WERI-Rb-1 (cell line): ENCODE measurements at regions not wholly inside any gene's neighbourhood (a gene's known extent, or its start where the extent isn't known, plus 50 kb on each side); places are given as distances from the start of the nearest gene placed in this dataset.

Experiments
- DNase-seq: peaks from one replicate; pipeline ENCODE4 v3.0.0-alpha.2; 2020
- H3K27ac ChIP-seq: fragments of 250-450 bp; sonication (Bioruptor Pico); 2 replicates; pipeline ENCODE4 v1.5.1; 2020; ENCODE audit warnings: mild to moderate bottlenecking, moderate library complexity
- H3K27me3 ChIP-seq: fragments of 250-450 bp; sonication (Bioruptor Pico); 2 replicates; pipeline ENCODE4 v1.5.1; 2021; ENCODE audit warnings: mild to moderate bottlenecking, low read depth, moderate library complexity; ENCODE audit not compliant: insufficient read depth, severe bottlenecking
- H3K36me3 ChIP-seq: fragments of 250-450 bp; sonication (Bioruptor Pico); 2 replicates; pipeline ENCODE4 v1.5.1; 2020; ENCODE audit warnings: mild to moderate bottlenecking, moderate library complexity
- H3K4me3 ChIP-seq: 2 replicates; pipeline ENCODE4 v1.5.1; 2011; ENCODE audit warnings: low read depth, mild to moderate bottlenecking, control low read depth, low read length
- H3K9me3 ChIP-seq: fragments of 250-450 bp; sonication (Bioruptor Pico); 2 replicates; pipeline ENCODE4 v1.5.1; 2021; ENCODE audit warnings: mild to moderate bottlenecking, moderate library complexity; ENCODE audit not compliant: severe bottlenecking
- CTCF ChIP-seq: IDR thresholded peaks from 2 replicates; pipeline ENCODE4 v1.5.1; 2011; ENCODE audit warnings: low read depth, mild to moderate bottlenecking, control low read depth, inconsistent platforms, low read length

DNA sequence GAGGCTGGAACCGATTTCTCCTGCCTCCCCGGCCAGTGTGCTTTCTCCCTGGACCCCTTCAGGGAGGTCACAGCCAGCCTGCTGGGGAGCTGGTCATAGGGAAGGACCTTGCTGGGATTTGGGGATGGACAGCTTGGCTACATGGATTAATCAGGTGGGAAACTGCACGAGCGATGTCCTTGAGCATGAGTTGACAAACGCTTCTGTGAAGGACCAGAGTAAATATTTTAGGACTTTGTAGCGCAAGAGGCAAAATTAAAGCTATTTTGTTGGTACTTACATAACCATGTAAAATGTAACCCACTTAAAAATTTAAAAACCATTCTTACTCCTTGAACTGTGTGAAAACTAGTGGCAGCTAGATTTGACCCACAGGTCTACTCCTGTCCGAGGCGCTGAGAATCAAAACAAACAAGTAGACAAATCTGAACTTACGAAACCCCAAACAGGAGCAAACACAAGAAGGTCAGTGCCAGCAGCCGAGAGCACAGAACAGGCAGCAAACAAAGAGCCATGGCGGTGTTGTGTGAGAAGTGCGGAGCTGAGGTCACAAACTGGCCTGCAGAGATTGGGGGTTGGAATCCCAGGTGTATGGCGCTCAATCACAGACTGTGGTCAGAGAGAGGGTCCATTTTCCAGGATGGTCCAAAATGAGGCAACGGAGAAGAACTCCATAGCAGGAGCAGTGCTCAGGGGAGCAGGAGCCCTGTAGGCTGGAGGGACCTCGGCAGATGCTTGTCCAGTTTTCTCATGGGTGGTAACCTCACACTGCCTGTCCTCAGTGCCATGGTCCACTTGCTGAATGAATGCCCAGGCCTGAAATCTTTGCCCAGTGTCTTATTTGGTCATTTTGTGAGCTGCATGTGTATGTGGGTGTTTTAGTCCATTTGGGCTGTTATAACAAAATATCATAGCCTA is 79.2 kb upstream of the CLMN start:
- TF ChIP-seq CTCF, result no peak
- DNase-seq, result no peak
- Histone ChIP-seq H3K4me3 (no peak overlapping the region), H3K36me3 (no peaks in the 10 kb centered on the region), H3K9me3 (no peaks in the 10 kb centered on the region), H3K27me3 (no peaks in the 10 kb centered on the region), H3K27ac (no peak overlapping the region)

DNA sequence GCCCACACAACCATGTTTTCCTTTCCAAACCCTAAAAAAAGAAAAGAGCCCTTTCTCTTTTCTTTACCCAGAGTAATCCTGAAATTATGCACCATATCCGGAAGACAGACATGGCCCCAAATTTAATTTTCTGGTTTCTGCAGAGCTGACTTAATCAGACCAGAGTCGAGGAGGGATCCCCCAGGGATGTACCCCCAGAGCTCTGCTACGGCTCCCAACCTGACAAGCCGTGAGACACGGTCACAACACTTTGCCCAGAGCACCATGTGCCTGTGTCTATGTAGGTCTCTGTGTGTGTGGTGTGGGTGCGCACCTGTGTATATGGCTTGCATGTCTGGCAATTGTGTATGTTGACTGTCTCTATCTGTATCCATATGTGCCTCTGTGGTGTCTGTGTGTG is 77.6 kb upstream of the CLMN start:
- no peak overlapping the region for H3K4me3 ChIP-seq
- TF ChIP-seq CTCF, result no peak
- H3K36me3 ChIP-seq, result no peaks in the 10 kb centered on the region
- H3K27ac ChIP-seq, result no peak overlapping the region
- no peaks in the 10 kb centered on the region for H3K9me3 ChIP-seq
- no peaks in the 10 kb centered on the region for H3K27me3 ChIP-seq
- no peak for DNase-seq

DNA sequence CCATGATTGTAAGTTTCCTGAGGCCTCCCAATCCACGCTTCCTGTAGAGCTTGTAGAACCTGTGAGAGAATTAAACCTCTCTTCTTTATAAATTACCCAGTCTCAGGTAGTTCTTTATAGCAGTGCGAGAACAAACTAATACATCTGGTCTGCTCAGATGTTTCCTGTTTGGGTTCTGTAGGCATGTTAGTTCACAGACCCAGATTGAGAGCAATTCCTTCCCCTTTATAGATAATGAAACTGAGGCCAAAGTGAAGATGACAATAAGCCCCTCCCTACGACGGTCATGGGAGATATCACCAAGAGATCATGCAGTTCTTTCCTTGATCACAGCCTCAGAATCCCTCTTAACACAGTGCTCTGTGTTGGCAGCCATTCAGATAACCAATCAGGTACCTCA is 76.5 kb upstream of the CLMN start:
- H3K27ac ChIP-seq, result no peak overlapping the region
- no peaks in the 10 kb centered on the region for H3K9me3 ChIP-seq
- DNase-seq, result no peak
- no peaks in the 10 kb centered on the region for H3K27me3 ChIP-seq
- H3K36me3 ChIP-seq, result no peaks in the 10 kb centered on the region
- no peak for TF ChIP-seq CTCF
- H3K4me3 ChIP-seq, result no peak overlapping the region

DNA sequence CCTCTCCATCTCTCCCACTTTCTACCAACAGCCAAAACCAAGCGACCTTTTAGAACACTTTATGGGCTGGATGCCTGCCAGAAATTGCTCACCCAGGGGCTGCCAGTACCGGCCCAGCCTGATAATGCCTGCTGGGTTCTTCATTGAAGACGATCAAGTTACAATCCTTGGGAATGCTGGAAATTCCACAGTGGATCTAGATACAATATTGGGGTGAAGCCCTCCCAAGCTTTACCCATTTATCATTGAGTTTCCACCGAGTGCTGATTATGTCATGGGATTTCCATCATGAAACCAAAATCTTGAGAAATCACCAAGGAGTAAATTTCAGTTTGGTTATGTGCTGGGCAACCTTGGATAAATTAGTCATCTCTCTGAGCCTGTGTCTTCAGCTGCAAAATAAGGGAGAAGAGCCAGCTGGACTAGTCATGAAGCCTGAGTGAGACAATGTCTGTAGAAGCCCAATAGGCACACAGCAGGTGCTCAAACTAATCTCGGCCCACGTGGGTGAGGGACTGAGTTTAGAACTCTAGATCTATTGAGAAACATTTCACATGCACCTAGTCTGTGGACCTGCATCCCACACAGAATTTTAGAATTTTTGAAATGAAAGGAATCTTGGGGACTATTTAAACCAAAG is 75.5 kb upstream of the CLMN start:
- no peak for TF ChIP-seq CTCF
- H3K36me3 ChIP-seq, result no peaks in the 10 kb centered on the region
- no peak for DNase-seq

GRCh38 chr14:95394297-95395097 is 74.8 kb upstream of the CLMN start:
- no peak for DNase-seq
- no peaks in the 10 kb centered on the region for H3K36me3 ChIP-seq
- H3K27ac ChIP-seq, result no peak overlapping the region
- no peaks in the 10 kb centered on the region for H3K27me3 ChIP-seq
- H3K4me3 ChIP-seq, result no peak overlapping the region
- H3K9me3 ChIP-seq, result peaks cover 6% of the 10 kb centered on the region
- no peak for TF ChIP-seq CTCF

More for the DNA sequence above, 75.5 kb upstream of the CLMN start:
- Histone ChIP-seq H3K27ac (no peak overlapping the region), H3K9me3 (peaks cover 6% of the 10 kb centered on the region), H3K4me3 (no peak overlapping the region), H3K27me3 (no peaks in the 10 kb centered on the region)
